ENCODE measurements at regions not wholly inside any gene's neighbourhood (a gene's known extent, or its start where the extent isn't known, plus 50 kb on each side); places are given as distances from the start of the nearest gene placed in this dataset.
"Not testable (repeated sequence)": the region's sequence is repeated elsewhere in the genome, so short reads cannot be mapped to it uniquely, and the experiment has no call there.

DNA sequence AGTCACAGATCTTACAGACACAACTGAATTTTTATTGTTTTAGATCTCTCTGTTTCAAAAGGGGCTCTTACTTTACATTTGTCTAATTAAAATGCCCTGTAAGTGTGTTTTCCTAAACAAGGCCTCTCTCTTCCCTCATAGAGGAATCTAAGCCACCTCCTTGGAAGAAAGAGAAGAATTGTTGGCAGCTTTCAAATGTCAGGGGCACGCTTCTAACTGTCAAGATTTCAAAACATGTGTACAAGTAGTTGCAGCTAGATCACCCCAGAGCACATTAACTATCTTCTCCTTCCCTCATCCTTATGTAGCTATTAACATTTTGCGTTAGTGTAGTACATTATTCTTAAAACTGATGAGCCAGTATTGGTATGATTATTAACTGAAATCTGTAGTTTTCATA lies 266.5 kb upstream of the BOD1L1 start:
- no peak for DNase-seq (ENCODE audit: low read depth, low spot score)

DNA sequence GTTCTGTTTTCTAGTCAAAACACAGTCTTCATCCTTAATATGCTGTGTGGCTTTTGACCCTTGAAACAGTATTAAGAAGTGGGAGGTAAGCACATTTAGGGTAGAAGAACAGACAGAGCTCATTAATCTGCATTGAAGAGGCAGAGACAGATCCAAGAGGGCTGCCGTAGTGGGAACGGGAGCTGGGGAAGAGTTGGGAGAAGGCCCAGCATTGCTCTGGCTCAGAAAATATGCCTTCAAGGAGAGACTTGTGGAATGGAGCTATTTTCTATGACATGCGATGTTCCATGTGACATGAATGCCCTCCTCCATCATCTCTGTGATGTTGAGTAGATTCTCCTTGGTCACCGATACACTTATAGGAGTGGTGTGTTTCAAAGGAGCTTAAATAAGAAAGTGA lies 273.3 kb upstream of the BOD1L1 start:
- DNase-seq (ENCODE audit: low read depth, low spot score) = no peak

GRCh38 chr4:13902146-13902545 lies 274.6 kb upstream of the BOD1L1 start:
- DNase-seq (ENCODE audit: low read depth, low spot score) = no peak

DNA sequence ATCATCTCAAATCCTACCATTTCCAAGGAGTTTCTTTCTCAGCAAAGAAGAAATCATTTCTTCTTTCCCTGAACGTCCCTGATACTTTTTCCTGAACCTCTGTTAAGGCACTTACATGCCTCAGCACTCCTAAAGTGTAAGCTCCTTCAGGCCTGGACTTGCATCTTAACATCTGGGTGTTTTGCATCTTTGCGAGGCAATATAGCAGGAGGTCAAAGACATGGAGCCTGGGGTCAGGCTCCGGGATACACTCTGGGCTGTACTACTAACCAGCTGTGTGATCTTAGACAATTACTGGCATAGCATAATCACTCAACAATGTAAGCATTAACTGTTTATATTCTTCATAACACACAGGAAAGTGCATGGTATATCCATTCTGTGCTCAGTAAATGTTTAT lies 275.5 kb upstream of the BOD1L1 start:
- DNase-seq (ENCODE audit: low read depth, low spot score) = no peak

DNA sequence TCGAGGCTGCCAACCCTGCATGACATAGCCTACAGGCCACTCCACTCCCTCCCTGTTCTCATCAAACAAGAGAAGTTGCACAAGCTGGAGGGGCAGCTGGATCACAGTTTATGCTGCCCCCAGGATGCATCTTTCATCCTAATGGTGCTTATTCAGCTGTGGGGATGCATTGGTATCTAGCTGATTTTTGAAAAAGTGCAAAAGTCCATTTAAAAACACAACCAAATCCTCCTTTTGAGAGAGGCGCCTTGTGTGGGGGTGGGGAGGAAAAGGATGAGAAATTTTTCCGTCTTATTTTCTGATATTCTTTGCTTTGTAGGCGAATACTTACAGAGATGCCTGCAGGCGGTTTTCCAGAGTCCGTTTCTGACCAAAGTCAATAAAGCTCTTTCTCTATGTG lies 276.4 kb upstream of the BOD1L1 start:
- no peak for DNase-seq (ENCODE audit: low read depth, low spot score)

- no peak for DNase-seq (ENCODE audit: low read depth, low spot score)
Measured at GRCh38 chr4:13905543-13905942, 278.0 kb upstream of the BOD1L1 start.

DNA sequence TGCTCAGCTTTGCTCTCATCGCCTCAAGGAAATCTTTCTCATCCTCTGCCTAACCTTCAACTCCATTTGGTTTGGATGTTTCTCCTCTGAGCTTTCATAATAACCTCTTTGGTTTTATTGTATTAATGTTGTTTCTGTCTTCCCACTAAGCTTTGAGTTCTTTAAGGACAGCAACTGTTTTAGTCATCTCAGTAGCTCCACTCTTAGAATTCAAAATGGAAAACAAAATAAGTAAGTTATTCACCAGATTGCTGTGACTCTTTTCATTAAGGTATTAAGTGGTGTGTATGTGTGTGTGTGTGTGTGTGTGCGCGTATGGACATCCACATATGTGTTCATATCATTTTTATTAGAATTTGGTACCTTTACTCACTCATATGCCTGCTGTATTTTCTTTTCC lies 279.2 kb upstream of the BOD1L1 start:
- DNase-seq (ENCODE audit: low read depth, low spot score) = no peak

- no peak for DNase-seq (ENCODE audit: low read depth, low spot score)
Measured at GRCh38 chr4:13907255-13907751, 279.8 kb upstream of the BOD1L1 start.

- DNase-seq (ENCODE audit: low read depth, low spot score) = no peak
Measured at GRCh38 chr4:13908455-13908854, 280.9 kb upstream of the BOD1L1 start.

DNA sequence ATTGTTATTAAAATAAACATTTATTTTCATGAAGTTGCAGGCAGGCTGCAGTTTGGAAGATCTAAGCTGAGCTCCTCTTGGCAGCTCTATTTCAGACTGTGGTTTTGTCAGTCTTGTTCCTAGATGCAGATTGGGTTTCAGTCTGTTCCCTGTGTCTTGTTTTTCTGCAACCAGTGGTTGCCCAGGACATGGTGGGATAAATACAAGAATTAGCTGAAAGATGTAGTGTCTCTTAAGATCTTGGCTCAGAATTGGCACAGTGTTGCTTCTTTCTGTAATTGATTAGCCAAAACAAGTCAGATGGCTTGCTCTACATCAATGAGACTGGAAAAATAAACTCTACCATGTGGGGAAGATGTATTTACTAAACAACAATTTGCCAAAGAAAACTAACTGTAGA lies 283.0 kb upstream of the BOD1L1 start:
- DNase-seq (ENCODE audit: low read depth, low spot score) = no peak

DNA sequence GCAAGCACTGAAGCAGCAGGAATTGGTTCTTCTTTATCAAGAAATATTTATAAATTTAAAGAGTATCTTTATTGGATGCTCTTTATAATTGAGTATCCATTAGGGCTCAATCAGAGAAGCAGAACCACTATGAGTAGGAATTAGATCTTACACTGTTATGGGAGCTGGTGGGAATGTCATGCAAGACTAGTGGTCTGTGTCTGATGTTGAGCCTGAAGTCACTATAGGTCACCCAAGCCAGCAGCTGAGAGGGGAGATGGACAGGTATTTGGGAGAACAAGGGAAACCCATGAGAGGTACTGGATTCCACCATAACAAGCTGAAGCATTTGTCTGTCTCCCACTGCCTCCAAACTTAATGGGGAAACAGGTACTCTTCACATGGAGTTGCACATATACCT lies 283.7 kb upstream of the BOD1L1 start:
- no peak for DNase-seq (ENCODE audit: low read depth, low spot score)

GRCh38 chr4:13912436-13912925 lies 285.0 kb upstream of the BOD1L1 start:
- no peak for DNase-seq (ENCODE audit: low read depth, low spot score)

- no peak for DNase-seq (ENCODE audit: low read depth, low spot score)
Measured at GRCh38 chr4:13912966-13913365, 285.4 kb upstream of the BOD1L1 start.

GRCh38 chr4:13917015-13917414 lies 289.5 kb upstream of the BOD1L1 start:
- no peak for DNase-seq (ENCODE audit: low read depth, low spot score)

DNA sequence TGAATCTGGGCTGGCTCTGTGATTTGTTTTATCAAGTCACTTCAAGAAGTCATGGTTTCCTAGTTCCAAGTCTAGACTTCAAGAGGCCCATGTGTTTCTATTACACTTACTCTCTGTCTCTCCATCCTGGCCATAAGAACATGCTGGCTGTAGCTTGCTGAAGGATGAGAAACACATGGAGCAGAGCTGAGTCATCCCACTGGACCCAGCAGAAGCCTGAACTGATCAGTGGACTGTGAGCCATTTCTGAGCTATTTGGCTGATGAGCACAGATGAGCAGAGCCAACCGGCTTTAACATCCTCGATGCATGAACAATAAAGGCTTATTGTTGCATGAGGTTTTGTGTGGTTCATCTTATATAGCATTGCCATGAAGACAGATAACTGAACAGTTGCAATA lies 290.6 kb upstream of the BOD1L1 start:
- DNase-seq (ENCODE audit: low read depth, low spot score) = no peak

DNA sequence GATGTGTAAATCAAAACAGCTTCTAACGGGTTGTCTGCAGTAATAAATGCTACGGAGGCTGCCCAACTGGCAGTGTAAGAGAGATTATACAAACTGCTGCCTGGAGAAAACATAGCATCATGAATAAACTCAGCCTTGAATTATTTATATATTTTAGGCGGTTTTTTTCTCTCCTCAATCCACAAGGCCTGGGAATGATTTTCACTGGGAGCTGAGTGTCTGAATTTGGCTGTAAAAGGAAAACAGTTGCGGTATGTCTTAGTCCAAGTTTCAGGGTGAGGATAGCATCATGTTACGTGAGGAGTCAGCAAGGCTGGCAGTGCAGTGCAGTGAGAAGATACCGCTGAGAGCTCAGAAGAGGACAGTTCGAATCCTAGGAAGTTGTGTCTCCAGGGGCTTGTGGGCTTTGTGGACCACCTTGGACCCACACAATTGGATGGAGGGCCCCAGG lies 291.5 kb upstream of the BOD1L1 start:
- DNase-seq (ENCODE audit: low read depth, low spot score) = no peak

GRCh38 chr4:13920111-13920875 lies 292.8 kb upstream of the BOD1L1 start:
- no peak for DNase-seq (ENCODE audit: low read depth, low spot score)

GRCh38 chr4:13920901-13921300 lies 293.4 kb upstream of the BOD1L1 start:
- peak; percentile 83 for DNase-seq (ENCODE audit: low read depth, low spot score)

GRCh38 chr4:13921805-13922204 lies 294.3 kb upstream of the BOD1L1 start:
- no peak for DNase-seq (ENCODE audit: low read depth, low spot score)

GRCh38 chr4:13922459-13922858 lies 294.9 kb upstream of the BOD1L1 start:
- no peak for DNase-seq (ENCODE audit: low read depth, low spot score)

DNA sequence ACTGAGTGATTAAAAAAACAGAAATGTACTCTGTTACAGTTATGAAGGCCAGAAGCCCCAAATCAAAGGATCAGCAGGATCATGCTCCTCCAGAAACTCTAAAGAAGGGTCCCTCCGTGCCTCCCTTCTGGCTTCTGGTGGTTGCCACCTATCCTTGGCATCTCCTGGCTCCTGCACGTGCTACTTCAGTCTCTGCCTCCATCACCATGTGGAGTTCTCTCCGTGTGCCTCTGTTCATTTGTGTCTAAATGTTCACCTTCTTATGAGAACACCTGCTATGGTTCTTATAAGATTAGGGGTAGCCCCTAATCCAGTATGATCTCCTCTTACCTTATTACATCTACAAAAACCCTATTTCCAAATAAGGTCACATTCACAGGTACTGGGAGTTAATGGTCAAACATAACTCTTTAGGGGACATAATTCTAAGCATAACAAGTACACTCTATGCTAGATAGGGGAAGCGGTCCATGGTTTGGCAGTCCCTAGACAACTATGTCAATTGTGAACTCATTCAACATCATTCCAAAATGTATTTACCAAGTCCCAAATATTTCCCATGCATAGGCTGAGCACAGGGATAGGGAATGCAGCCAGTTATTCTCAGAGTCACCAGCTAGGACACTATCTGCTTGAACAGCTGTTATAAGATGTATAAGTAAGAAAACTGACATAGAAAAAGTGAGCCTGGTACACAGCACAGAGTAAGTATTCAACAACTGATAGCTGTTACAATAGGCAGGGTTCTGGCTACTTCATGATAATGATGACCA lies 295.5 kb upstream of the BOD1L1 start:
- no peak for DNase-seq (ENCODE audit: low read depth, low spot score)

DNA sequence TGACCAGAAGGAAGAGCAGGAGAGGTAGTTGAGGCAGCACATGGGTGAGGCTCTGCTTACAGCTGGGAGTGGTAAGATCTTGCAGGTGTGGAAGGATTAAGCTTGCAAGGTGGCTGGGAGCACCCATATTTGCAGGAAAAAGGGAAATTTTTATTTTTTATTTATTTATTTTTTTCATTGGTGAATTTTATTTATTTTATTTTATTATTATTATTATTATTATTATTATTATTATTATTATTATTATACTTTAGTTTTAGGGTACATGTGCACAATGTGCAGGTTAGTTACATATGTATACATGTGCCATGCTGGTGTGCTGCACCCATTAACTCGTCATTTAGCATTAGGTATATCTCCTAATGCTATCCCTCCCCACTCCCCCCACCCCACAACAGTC lies 297.4 kb upstream of the BOD1L1 start:
- not testable (repeated sequence) for DNase-seq (ENCODE audit: low read depth, low spot score)

DNA sequence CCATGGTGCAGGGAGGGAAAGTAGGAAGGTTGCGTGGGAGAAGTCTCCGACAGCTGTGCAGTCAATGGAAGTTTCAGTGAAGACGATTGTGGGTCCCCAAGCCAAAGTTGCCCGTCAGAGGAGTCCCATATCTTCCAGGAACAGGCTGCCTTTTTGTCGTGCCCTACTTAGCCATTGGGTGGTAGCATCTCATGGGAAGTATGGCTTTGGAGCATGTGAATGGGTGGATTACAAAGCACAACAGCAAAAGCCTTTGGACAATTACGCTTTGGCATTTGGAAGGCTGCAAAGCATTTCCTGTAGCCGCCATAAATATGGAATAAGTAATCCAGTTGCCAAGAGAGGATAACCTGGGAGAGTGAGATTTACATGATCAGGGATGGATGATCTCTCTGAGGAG lies 300.7 kb upstream of the BOD1L1 start:
- DNase-seq (ENCODE audit: low read depth, low spot score) = no peak

Data from ELF-1 (cell line).